CD4-positive, alpha-beta T cell (primary cell): ENCODE measurements at regions not wholly inside any gene's neighbourhood (a gene's known extent, or its start where the extent isn't known, plus 50 kb on each side); places are given as distances from the start of the nearest gene placed in this dataset.

Experiments used
- ATAC-seq: fragments of 200-7000 bp; cut with Tn5 transposase; one replicate; pipeline ENCODE4 v1.10.0; 2022; ENCODE audit warnings: mild to moderate bottlenecking; ENCODE audit not compliant: poor library complexity
- CTCF ChIA-PET: fragments of 350-600 bp; sonication (Branson Sonifier 250); formaldehyde crosslinking; loops from one replicate; lab custom pipeline; 2021; ENCODE audit warnings: antibody characterized with exemption, inconsistent platforms; lab: Charles Lee
- POLR2A ChIA-PET: fragments of 350-600 bp; sonication (Branson Sonifier 250); formaldehyde crosslinking; loops from one replicate; lab custom pipeline; 2021; ENCODE audit warnings: antibody characterized with exemption, inconsistent platforms; lab: Charles Lee
- DNase-seq, 14 experiments: peaks; one replicate each; pipeline ENCODE4 v3.0.0-alpha.2; 2013 to 2020; ENCODE audit warnings: mixed read lengths in 2 of 14
- H3K27ac ChIP-seq, 2 donors: one replicate each; pipeline versions ENCODE4 v1.5.1 to v1.7.0; 2013; ENCODE audit warnings: low read length in 2 of 2, low read depth in 1 of 2, mild to moderate bottlenecking in 1 of 2
- H3K27me3 ChIP-seq, 2 experiments: 1 replicate in 1 of 2; 2 replicates in 1 of 2; pipeline versions ENCODE4 v1.6.1 to v1.7.0; 2013; ENCODE audit warnings: low read length in 2 of 2, control low read depth in 1 of 2, mild to moderate bottlenecking in 1 of 2, moderate library complexity in 1 of 2; ENCODE audit not compliant: insufficient read depth in 2 of 2, control insufficient read depth in 1 of 2
- H3K36me3 ChIP-seq: one replicate; pipeline ENCODE4 v1.6.1; 2013; ENCODE audit warnings: low read length, control low read depth; ENCODE audit not compliant: insufficient read depth
- H3K4me1 ChIP-seq: one replicate; pipeline ENCODE4 v1.6.1; 2013; ENCODE audit warnings: low read length, control low read depth; ENCODE audit not compliant: insufficient read depth
- H3K4me3 ChIP-seq: one replicate; pipeline ENCODE4 v1.5.1; 2013; ENCODE audit warnings: mild to moderate bottlenecking, low read length, moderate library complexity
- H3K9me3 ChIP-seq, 2 experiments: 1 replicate in 1 of 2; 2 replicates in 1 of 2; pipeline versions ENCODE4 v1.6.1 to v1.7.0; 2013; ENCODE audit warnings: low read length in 2 of 2, mild to moderate bottlenecking in 2 of 2, control low read depth in 1 of 2, moderate library complexity in 1 of 2; ENCODE audit not compliant: control insufficient read depth in 1 of 2, insufficient read depth in 1 of 2
- H3K27ac Mint-ChIP-seq: one replicate; pipeline ENCODE4 v1.8.0; 2020; ENCODE audit warnings: mixed read lengths
- H3K27me3 Mint-ChIP-seq: one replicate; pipeline ENCODE4 v1.8.0; 2021; ENCODE audit warnings: mixed read lengths
- H3K36me3 Mint-ChIP-seq: one replicate; pipeline ENCODE4 v1.8.0; 2021; ENCODE audit warnings: low read depth, mixed read lengths
- H3K4me1 Mint-ChIP-seq: one replicate; pipeline ENCODE4 v1.8.0; 2021; ENCODE audit warnings: low read depth, mixed read lengths
- H3K4me3 Mint-ChIP-seq: one replicate; pipeline ENCODE4 v1.8.0; 2020; ENCODE audit warnings: mild to moderate bottlenecking, mixed read lengths
- H3K9me3 Mint-ChIP-seq: one replicate; pipeline ENCODE4 v1.8.0; 2020; ENCODE audit warnings: mixed read lengths
- CTCF ChIP-seq: fragments of 200-600 bp; IDR thresholded peaks from one replicate; pipeline ENCODE4 v1.8.0; 2022; ENCODE audit warnings: antibody characterized with exemption, mild to moderate bottlenecking
- intact Hi-C, 2 experiments: fragments of 100-400 bp; cut with DNase I in 1 of 2; cut with micrococcal nuclease in 1 of 2; formaldehyde crosslinking; loops; one replicate each; pipeline versions ENCODE4 v1.15.1 to v1.9.0; 2023 to 2025; cut with DNase I, micrococcal nuclease

- Histone ChIP-seq H3K9me3 (peaks cover 0 to 14% of the 10 kb centered on the region in 2 experiments), H3K27me3 (no peaks in the 10 kb centered on the region), H3K4me1 (no peaks in the 10 kb centered on the region), H3K4me3 (no peak overlapping the region), H3K36me3 (no peaks in the 10 kb centered on the region), H3K27ac (no peak overlapping the region)
- Mint-ChIP-seq H3K36me3 (no peaks in the 10 kb centered on the region), H3K27me3 (peaks cover 1% of the 10 kb centered on the region), H3K27ac (no peak overlapping the region), H3K4me3 (no peak overlapping the region), H3K9me3 (peaks cover 8% of the 10 kb centered on the region), H3K4me1 (no peaks in the 10 kb centered on the region)
- ATAC-seq (no peak), DNase-seq (no peak)
- intact Hi-C loops = no loop called here
- ChIA-PET POLR2A (no interaction called here), CTCF (no interaction called here)
- no peak for TF ChIP-seq CTCF
Observed at GRCh38 chr12:70154087-70154638, 89.1 kb upstream of the CNOT2 start.

- H3K36me3 ChIP-seq = no peaks in the 10 kb centered on the region
- Mint-ChIP-seq H3K27ac (no peak overlapping the region), H3K4me3 (no peak overlapping the region), H3K9me3 (peaks cover 8% of the 10 kb centered on the region), H3K36me3 (no peaks in the 10 kb centered on the region), H3K4me1 (no peaks in the 10 kb centered on the region), H3K27me3 (peaks cover 4% of the 10 kb centered on the region)
- ChIA-PET POLR2A (no interaction called here), CTCF (no interaction called here)
- no peak overlapping the region for H3K27ac ChIP-seq
- no peaks in the 10 kb centered on the region for H3K27me3 ChIP-seq
- ATAC-seq (no peak), DNase-seq (no peak)
- no peaks in the 10 kb centered on the region for H3K4me1 ChIP-seq
- intact Hi-C loops = no loop called here
- TF ChIP-seq CTCF = no peak
- no peak overlapping the region for H3K4me3 ChIP-seq
- peaks cover 0 to 14% of the 10 kb centered on the region in 2 experiments for H3K9me3 ChIP-seq
Observed at GRCh38 chr12:70154960-70155589, 88.2 kb upstream of the CNOT2 start.

GRCh38 chr12:70157099-70157498, 86.1 kb upstream of the CNOT2 start:
- no peak overlapping the region for H3K4me3 ChIP-seq
- intact Hi-C loops = no loop called here
- no peaks in the 10 kb centered on the region for H3K36me3 ChIP-seq
- no peak overlapping the region for H3K27ac ChIP-seq
- CTCF ChIA-PET = interaction anchor here (0.6 kb wide), 1 partner anchor 245 kb away, joined by 3 read pairs; no protein-coding TSS in a partner anchor
- no peaks in the 10 kb centered on the region for H3K36me3 Mint-ChIP-seq
- H3K4me3 Mint-ChIP-seq = no peak overlapping the region
- DNase-seq (no peak), ATAC-seq (no peak)
- no peaks in the 10 kb centered on the region for H3K4me1 ChIP-seq
- POLR2A ChIA-PET = no interaction called here
- H3K4me1 Mint-ChIP-seq = no peaks in the 10 kb centered on the region
- no peak for TF ChIP-seq CTCF
- H3K9me3 Mint-ChIP-seq = peaks cover 8% of the 10 kb centered on the region
- H3K27me3 Mint-ChIP-seq = peaks cover 4% of the 10 kb centered on the region
- no peaks in the 10 kb centered on the region for H3K27me3 ChIP-seq
- H3K27ac Mint-ChIP-seq = no peak overlapping the region
- peaks cover 0 to 14% of the 10 kb centered on the region in 2 experiments for H3K9me3 ChIP-seq
